ENCODE measurements at regions not wholly inside any gene's neighbourhood (a gene's known extent, or its start where the extent isn't known, plus 50 kb on each side); places are given as distances from the start of the nearest gene placed in this dataset.

DNA sequence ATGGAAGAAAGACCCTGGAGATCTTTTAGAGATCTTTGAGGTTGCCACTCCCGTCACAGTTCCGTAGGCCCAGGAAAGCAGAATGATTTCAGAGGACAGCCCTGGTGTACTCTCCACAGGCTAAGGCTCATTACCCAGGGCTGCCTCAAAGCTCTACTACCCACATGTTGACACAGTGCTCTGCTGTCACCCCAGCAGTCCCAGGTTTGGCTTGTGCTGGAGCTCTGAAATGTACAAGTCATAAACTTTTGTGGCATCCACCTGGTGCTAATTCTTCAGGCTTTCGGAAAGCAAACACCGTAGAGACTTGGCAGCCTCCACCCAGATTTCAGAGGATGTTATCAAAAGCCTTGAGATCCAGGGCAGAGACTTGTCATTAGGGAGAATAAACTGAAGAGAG lies 136.5 kb downstream of the MTRR start:
- Histone ChIP-seq H3K27me3 (ENCODE audit: insufficient read depth, low read length) (no peaks in the 10 kb centered on the region), H3K4me3 (ENCODE audit: low read length) (no peak overlapping the region), H3K36me3 (ENCODE audit: insufficient read depth, low read depth, low read length) (no peaks in the 10 kb centered on the region), H3K27ac (ENCODE audit: low read length) (no peak overlapping the region), H3K4me1 (ENCODE audit: insufficient read depth, low read length) (no peaks in the 10 kb centered on the region), H3K9ac (ENCODE audit: low read depth, low read length) (no peak overlapping the region), H3K9me3 (ENCODE audit: insufficient read depth, low read depth, low read length) (no peaks in the 10 kb centered on the region; the same call in 1 of the 2 replicates)

- Histone ChIP-seq H3K36me3 (ENCODE audit: insufficient read depth, low read depth, low read length) (no peaks in the 10 kb centered on the region), H3K9ac (ENCODE audit: low read depth, low read length) (no peak overlapping the region), H3K4me1 (ENCODE audit: insufficient read depth, low read length) (0 out of 2 replicates have a peak, but pooled peaks cover 2% of the 10 kb centered on the region), H3K9me3 (ENCODE audit: insufficient read depth, low read depth, low read length) (no peaks in the 10 kb centered on the region), H3K27me3 (ENCODE audit: insufficient read depth, low read length) (no peaks in the 10 kb centered on the region), H3K4me3 (ENCODE audit: low read length) (no peak overlapping the region), H3K27ac (ENCODE audit: low read length) (no peak overlapping the region)
These were observed 143.4 kb downstream of the MTRR start for GRCh38 chr5:8012131-8012977.

DNA sequence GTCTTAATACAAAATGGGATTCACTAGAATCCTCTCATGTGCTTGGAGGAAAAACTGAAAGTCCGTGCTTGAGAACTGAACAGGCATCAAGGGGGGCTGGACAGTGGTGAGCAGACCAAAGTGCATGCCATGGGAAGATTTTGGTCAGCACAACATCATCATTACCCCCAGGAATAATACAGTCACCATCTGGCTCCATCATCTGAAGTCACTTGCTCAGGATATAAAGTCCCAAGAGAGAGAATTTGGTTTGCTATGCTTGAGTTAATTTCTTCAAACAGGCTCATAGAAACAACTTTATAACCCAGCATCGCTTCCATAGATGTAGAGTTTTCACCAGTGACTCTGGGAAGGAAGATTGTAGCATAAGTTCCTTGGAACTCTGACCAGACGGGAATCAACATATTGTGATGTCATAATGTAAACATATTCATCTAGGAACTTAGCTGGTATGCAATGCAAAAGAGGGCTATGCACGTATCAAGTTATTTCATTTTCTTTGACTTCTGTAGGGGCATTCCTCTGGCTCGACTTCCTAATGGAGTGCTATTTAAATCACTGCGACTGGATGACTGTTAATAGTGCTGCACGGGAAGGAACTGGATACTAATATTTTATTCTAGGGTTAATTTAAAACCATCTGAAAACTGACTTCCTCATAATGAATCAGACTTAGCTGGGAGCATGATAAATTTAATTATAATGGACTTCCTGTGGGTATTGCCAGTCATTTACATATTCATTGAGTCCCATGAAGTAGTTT lies 145.2 kb downstream of the MTRR start:
- Histone ChIP-seq H3K9ac (ENCODE audit: low read depth, low read length) (no peak overlapping the region), H3K36me3 (ENCODE audit: insufficient read depth, low read depth, low read length) (no peaks in the 10 kb centered on the region), H3K9me3 (ENCODE audit: insufficient read depth, low read depth, low read length) (no peaks in the 10 kb centered on the region), H3K27me3 (ENCODE audit: insufficient read depth, low read length) (no peaks in the 10 kb centered on the region), H3K4me3 (ENCODE audit: low read length) (no peak overlapping the region), H3K27ac (ENCODE audit: low read length) (no peak overlapping the region), H3K4me1 (ENCODE audit: insufficient read depth, low read length) (0 out of 2 replicates have a peak, but pooled peaks cover 2% of the 10 kb centered on the region)

GRCh38 chr5:8019719-8020218 lies 150.8 kb downstream of the MTRR start:
- no peaks in the 10 kb centered on the region for H3K9me3 ChIP-seq (ENCODE audit: insufficient read depth, low read depth, low read length)
- no peaks in the 10 kb centered on the region for H3K27me3 ChIP-seq (ENCODE audit: insufficient read depth, low read length)
- no peak overlapping the region for H3K9ac ChIP-seq (ENCODE audit: low read depth, low read length)
- H3K4me3 ChIP-seq (ENCODE audit: low read length), result no peak overlapping the region
- no peaks in the 10 kb centered on the region for H3K36me3 ChIP-seq (ENCODE audit: insufficient read depth, low read depth, low read length)
- no peak overlapping the region for H3K27ac ChIP-seq (ENCODE audit: low read length)
- H3K4me1 ChIP-seq (ENCODE audit: insufficient read depth, low read length), result no peaks in the 10 kb centered on the region

DNA sequence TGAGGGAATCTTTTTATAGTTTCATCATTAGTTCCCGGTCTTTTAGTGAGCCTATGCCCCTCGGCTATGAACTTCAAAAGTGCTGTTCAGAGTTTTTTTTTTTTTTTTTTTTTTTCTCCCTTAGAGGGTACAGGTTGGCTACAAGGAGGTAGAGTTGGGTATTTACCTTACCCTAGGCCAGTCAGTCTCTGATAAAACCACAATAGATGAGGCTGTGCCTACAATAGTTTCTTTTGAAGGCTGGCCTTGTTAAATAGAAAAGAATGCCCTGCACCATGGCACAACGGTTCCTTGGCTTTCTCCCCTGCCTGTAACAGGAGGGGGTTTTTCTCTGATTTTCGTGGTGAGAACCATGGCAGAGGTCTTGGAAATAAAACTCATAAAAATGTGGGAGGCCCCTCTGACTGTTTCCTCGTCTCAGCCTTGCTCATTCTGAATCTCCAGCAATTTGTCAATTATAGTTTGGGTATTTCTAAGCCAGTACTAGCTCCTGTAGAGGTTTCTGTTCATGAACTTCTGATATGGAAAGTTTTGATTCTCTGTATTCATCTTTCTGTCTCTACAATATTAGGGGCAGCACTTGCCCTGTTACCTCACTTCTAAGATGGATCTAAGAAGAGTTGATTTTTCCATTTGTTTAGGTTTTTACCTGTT lies 152.0 kb downstream of the MTRR start:
- Histone ChIP-seq H3K27ac (ENCODE audit: low read length) (no peak overlapping the region), H3K4me1 (ENCODE audit: insufficient read depth, low read length) (no peaks in the 10 kb centered on the region), H3K9ac (ENCODE audit: low read depth, low read length) (no peak overlapping the region), H3K9me3 (ENCODE audit: insufficient read depth, low read depth, low read length) (no peaks in the 10 kb centered on the region), H3K36me3 (ENCODE audit: insufficient read depth, low read depth, low read length) (no peaks in the 10 kb centered on the region), H3K4me3 (ENCODE audit: low read length) (no peak overlapping the region), H3K27me3 (ENCODE audit: insufficient read depth, low read length) (no peaks in the 10 kb centered on the region)

- no peaks in the 10 kb centered on the region for H3K27me3 ChIP-seq (ENCODE audit: insufficient read depth, low read length)
- H3K9me3 ChIP-seq (ENCODE audit: insufficient read depth, low read depth, low read length), result no peaks in the 10 kb centered on the region
- no peak overlapping the region for H3K27ac ChIP-seq (ENCODE audit: low read length)
- no peaks in the 10 kb centered on the region for H3K36me3 ChIP-seq (ENCODE audit: insufficient read depth, low read depth, low read length)
- no peak overlapping the region for H3K4me3 ChIP-seq (ENCODE audit: low read length)
- no peaks in the 10 kb centered on the region for H3K4me1 ChIP-seq (ENCODE audit: insufficient read depth, low read length)
- no peak overlapping the region for H3K9ac ChIP-seq (ENCODE audit: low read depth, low read length)
These were observed 159.3 kb downstream of the MTRR start for GRCh38 chr5:8028243-8028642.

- H3K36me3 ChIP-seq (ENCODE audit: insufficient read depth, low read depth, low read length), result no peaks in the 10 kb centered on the region
- no peak overlapping the region for H3K9ac ChIP-seq (ENCODE audit: low read depth, low read length)
- peaks cover 6% of the 10 kb centered on the region; the same call in 1 of the 2 replicates for H3K9me3 ChIP-seq (ENCODE audit: insufficient read depth, low read depth, low read length)
- no peaks in the 10 kb centered on the region for H3K27me3 ChIP-seq (ENCODE audit: insufficient read depth, low read length)
- no peaks in the 10 kb centered on the region for H3K4me1 ChIP-seq (ENCODE audit: insufficient read depth, low read length)
- H3K27ac ChIP-seq (ENCODE audit: low read length), result no peak overlapping the region
- H3K4me3 ChIP-seq (ENCODE audit: low read length), result no peak overlapping the region
These were observed 164.3 kb downstream of the MTRR start for GRCh38 chr5:8033261-8033660.

DNA sequence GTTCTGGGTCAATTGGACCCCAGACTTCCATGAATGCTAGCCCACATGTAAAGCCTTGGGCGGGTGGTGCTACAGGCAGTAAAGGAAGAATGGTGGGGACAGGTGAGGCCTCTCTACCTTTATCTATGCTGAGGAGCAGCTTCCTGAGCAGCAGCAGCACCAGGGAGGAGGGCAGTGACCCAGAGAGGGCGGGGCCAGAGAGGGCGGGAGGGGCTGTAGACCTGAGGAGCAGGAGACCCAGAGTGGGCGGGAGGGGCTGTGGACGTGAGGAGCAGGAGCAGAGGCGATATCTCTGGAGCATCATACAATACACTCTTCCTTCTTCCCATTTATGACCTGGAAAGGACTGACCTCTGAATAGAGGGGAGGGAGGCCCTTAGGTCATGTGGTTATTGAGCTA lies 165.9 kb downstream of the MTRR start:
- Histone ChIP-seq H3K9ac (ENCODE audit: low read depth, low read length) (no peak overlapping the region), H3K36me3 (ENCODE audit: insufficient read depth, low read depth, low read length) (no peaks in the 10 kb centered on the region), H3K4me3 (ENCODE audit: low read length) (no peak overlapping the region), H3K9me3 (ENCODE audit: insufficient read depth, low read depth, low read length) (peaks cover 6% of the 10 kb centered on the region; the same call in 1 of the 2 replicates), H3K27ac (ENCODE audit: low read length) (no peak overlapping the region), H3K27me3 (ENCODE audit: insufficient read depth, low read length) (no peaks in the 10 kb centered on the region), H3K4me1 (ENCODE audit: insufficient read depth, low read length) (no peaks in the 10 kb centered on the region)

- no peak overlapping the region for H3K27ac ChIP-seq (ENCODE audit: low read length)
- no peaks in the 10 kb centered on the region for H3K36me3 ChIP-seq (ENCODE audit: insufficient read depth, low read depth, low read length)
- H3K9me3 ChIP-seq (ENCODE audit: insufficient read depth, low read depth, low read length), result peaks cover 9% of the 10 kb centered on the region; the same call in 1 of the 2 replicates
- no peak overlapping the region for H3K4me3 ChIP-seq (ENCODE audit: low read length)
- no peaks in the 10 kb centered on the region for H3K27me3 ChIP-seq (ENCODE audit: insufficient read depth, low read length)
- peaks cover 9% of the 10 kb centered on the region; the same call in 1 of the 2 replicates for H3K4me1 ChIP-seq (ENCODE audit: insufficient read depth, low read length)
- no peak overlapping the region for H3K9ac ChIP-seq (ENCODE audit: low read depth, low read length)
These were observed 180.0 kb downstream of the MTRR start for GRCh38 chr5:8048920-8049319.

GRCh38 chr5:8050616-8051175 lies 181.7 kb downstream of the MTRR start:
- no peak overlapping the region for H3K4me3 ChIP-seq (ENCODE audit: low read length)

GRCh38 chr5:8053270-8053669 lies 184.3 kb downstream of the MTRR start:
- Histone ChIP-seq H3K36me3 (ENCODE audit: insufficient read depth, low read depth, low read length) (no peaks in the 10 kb centered on the region), H3K9me3 (ENCODE audit: insufficient read depth, low read depth, low read length) (no peaks in the 10 kb centered on the region), H3K4me1 (ENCODE audit: insufficient read depth, low read length) (no peaks in the 10 kb centered on the region), H3K27ac (ENCODE audit: low read length) (no peak overlapping the region), H3K27me3 (ENCODE audit: insufficient read depth, low read length) (no peaks in the 10 kb centered on the region), H3K9ac (ENCODE audit: low read depth, low read length) (no peak overlapping the region), H3K4me3 (ENCODE audit: low read length) (no peak overlapping the region)

More at GRCh38 chr5:8050616-8051175, 181.7 kb downstream of the MTRR start:
- Histone ChIP-seq H3K9me3 (ENCODE audit: insufficient read depth, low read depth, low read length) (peaks cover 1% of the 10 kb centered on the region; the same call in 1 of the 2 replicates), H3K27ac (ENCODE audit: low read length) (no peak overlapping the region), H3K27me3 (ENCODE audit: insufficient read depth, low read length) (no peaks in the 10 kb centered on the region), H3K36me3 (ENCODE audit: insufficient read depth, low read depth, low read length) (no peaks in the 10 kb centered on the region), H3K9ac (ENCODE audit: low read depth, low read length) (no peak overlapping the region), H3K4me1 (ENCODE audit: insufficient read depth, low read length) (peaks cover 9% of the 10 kb centered on the region; the same call in 1 of the 2 replicates)
